ENCODE measurements at regions not wholly inside any gene's neighbourhood (a gene's known extent, or its start where the extent isn't known, plus 50 kb on each side); places are given as distances from the start of the nearest gene placed in this dataset.

- DNase-seq (ENCODE audit: low spot score) = no peak
Measured at GRCh38 chr9:18143073-18143745, 330.7 kb upstream of the ADAMTSL1 start.

- no peak for DNase-seq (ENCODE audit: low spot score)
Measured at GRCh38 chr9:18146329-18146728, 327.6 kb upstream of the ADAMTSL1 start.

GRCh38 chr9:18149471-18150011, 324.4 kb upstream of the ADAMTSL1 start:
- DNase-seq (ENCODE audit: low spot score) = no peak

- DNase-seq (ENCODE audit: low spot score) = no peak
Measured at GRCh38 chr9:18154661-18155060, 319.3 kb upstream of the ADAMTSL1 start.

- DNase-seq (ENCODE audit: low spot score) = no peak
Measured at GRCh38 chr9:18159254-18159653, 314.7 kb upstream of the ADAMTSL1 start.

- no peak for DNase-seq (ENCODE audit: low spot score)
Measured at GRCh38 chr9:18163146-18163545, 310.8 kb upstream of the ADAMTSL1 start.

DNA sequence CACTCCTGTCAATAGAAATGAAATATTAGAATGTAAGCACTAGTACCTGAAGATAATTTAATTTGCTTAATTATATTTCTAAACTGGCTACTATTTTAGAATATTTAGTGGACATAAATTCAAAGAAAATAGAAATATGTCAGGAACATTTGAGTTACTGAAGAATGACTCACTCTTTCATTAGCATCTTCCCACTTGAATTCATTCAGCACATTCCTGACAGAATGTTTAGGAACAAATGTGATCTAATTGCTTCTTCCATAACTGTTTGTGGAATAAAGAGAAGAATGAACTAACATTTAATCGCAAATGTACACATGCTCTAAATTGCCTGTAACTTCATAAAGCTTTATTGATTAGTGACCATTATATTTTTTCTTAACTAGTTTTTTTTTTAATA, 306.2 kb upstream of the ADAMTSL1 start:
- DNase-seq (ENCODE audit: low spot score) = no peak

- no peak for DNase-seq (ENCODE audit: low spot score)
Measured at GRCh38 chr9:18173923-18174322, 300.0 kb upstream of the ADAMTSL1 start.

GRCh38 chr9:18182636-18183035, 291.3 kb upstream of the ADAMTSL1 start:
- no peak for DNase-seq (ENCODE audit: low spot score)

GRCh38 chr9:18183974-18184373, 290.0 kb upstream of the ADAMTSL1 start:
- no peak for DNase-seq (ENCODE audit: low spot score)

GRCh38 chr9:18184401-18184800, 289.6 kb upstream of the ADAMTSL1 start:
- no peak for DNase-seq (ENCODE audit: low spot score)

- no peak for DNase-seq (ENCODE audit: low spot score)
Measured at GRCh38 chr9:18185196-18185595, 288.8 kb upstream of the ADAMTSL1 start.

GRCh38 chr9:18188971-18189370, 285.0 kb upstream of the ADAMTSL1 start:
- DNase-seq (ENCODE audit: low spot score) = no peak

GRCh38 chr9:18189871-18190670, 283.9 kb upstream of the ADAMTSL1 start:
- DNase-seq (ENCODE audit: low spot score) = no peak

DNA sequence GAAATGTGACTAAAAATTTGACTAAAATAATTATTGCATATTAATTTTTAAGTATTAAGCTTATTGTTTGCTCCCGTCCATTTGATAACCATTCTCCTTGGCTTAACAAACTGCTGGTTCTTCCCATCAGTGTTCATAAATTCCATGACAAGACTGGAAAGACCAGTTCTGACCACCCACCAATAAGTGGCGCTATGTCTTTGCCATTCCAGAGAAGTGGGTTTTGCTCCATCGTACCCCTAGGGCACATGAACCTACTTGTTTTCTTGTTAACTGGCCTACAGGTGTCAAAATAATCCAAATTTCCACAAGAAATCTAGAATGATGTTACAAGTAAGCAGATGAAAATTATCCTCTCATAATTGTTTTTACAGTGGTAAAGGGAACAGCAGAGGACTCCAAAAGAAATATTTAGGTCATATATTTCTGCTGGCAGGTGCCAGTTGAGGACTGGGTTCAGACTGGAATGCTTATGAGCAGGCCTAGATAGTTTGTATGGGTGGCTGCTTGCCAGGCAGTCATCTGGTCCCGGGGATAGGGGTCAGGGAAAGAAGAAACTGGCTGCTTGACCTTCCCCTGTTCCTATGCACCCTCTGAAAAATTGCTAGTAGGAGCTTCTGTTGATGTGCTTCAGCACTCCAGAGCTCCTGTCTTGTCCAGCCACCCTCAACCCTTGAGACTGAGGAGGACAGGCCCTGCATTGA, 283.1 kb upstream of the ADAMTSL1 start:
- DNase-seq (ENCODE audit: low spot score) = no peak

- DNase-seq (ENCODE audit: low spot score) = no peak
Measured at GRCh38 chr9:18194316-18194715, 279.6 kb upstream of the ADAMTSL1 start.

DNA sequence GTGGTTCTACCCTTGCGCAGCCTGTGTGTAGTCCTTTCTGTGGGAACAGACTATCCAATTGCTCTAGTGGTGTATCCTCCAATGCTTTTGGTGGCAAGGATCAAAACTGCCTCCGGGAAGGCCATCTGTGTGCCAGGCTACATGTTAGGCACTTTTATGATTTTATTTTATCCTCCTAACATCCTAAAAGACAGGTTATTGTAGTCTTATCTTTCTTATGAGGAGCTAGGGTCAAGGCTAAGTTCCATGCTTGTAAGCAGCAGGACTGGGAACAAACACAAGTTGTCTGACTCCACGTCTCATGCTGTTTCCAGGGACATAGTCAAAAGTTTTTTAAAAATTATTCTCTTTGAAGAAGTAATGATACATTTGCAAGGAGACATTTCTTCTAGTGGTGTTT, 278.7 kb upstream of the ADAMTSL1 start:
- DNase-seq (ENCODE audit: low spot score) = no peak

DNA sequence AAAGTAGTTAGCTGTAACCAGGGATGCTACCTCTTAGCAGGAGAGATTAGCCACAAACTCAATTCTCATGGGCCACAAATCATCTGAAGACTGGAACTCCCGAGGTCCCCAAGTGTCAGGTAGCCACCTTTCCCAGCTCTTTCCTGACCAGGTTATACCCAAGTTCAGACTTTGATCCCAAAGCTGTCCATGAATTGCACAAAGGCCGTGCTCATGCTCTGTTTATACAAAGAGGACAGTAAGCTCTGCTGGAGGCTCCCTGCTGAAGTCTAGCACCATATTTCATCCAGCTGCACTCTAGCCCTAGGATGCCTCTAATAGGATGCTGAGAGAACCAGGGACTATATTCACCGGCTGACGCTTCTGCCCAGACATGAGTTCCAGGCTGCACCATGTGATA, 271.0 kb upstream of the ADAMTSL1 start:
- no peak for DNase-seq (ENCODE audit: low spot score)

DNA sequence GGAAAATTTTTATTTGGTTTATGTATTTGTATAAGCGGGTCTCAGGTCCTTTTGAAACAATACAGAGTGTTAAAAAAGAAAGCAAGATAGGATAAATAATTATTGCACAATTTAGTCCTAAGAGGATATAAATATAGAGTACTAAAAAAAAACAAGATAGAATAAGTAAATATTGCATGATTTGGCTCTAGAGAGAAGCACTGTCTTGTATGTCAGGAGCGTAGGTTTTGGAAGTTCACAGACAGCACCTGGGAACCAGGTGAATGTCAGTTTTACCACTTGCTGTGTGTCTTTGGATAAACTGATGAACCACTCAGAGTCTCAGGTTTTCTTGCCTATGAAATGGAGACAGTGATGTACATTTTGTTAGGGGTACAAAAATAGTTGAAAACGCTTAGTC, 266.2 kb upstream of the ADAMTSL1 start:
- no peak for DNase-seq (ENCODE audit: low spot score)

- DNase-seq (ENCODE audit: low spot score) = peak; percentile 68
Measured at GRCh38 chr9:18208166-18209059, 265.5 kb upstream of the ADAMTSL1 start.

GRCh38 chr9:18215626-18216025, 258.3 kb upstream of the ADAMTSL1 start:
- no peak for DNase-seq (ENCODE audit: low spot score)

Measured in HT-29 (cell line).